ENCODE measurements at regions not wholly inside any gene's neighbourhood (a gene's known extent, or its start where the extent isn't known, plus 50 kb on each side); places are given as distances from the start of the nearest gene placed in this dataset.

DNA sequence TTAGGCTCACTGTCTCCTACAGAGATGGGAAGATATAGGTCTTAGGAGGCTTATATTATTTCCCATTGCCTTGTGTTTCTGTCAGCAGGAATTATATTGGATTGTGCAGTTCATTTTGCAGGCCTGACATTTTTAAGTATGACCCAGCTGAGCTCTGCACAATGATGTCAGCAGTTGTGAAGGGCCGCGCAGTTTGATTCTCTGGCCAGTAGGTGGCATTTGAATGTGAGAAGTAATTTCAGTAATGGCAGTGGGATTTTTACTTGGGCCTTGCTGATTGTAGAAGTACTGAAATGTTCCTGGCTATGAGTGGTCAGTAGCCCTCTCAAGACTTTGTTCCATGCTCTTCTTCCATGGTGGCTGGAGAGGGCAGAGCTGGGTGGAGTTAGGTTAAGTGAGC lies 247.2 kb upstream of the MTMR8 start (continued):
- TF ChIP-seq, protein P1, sequence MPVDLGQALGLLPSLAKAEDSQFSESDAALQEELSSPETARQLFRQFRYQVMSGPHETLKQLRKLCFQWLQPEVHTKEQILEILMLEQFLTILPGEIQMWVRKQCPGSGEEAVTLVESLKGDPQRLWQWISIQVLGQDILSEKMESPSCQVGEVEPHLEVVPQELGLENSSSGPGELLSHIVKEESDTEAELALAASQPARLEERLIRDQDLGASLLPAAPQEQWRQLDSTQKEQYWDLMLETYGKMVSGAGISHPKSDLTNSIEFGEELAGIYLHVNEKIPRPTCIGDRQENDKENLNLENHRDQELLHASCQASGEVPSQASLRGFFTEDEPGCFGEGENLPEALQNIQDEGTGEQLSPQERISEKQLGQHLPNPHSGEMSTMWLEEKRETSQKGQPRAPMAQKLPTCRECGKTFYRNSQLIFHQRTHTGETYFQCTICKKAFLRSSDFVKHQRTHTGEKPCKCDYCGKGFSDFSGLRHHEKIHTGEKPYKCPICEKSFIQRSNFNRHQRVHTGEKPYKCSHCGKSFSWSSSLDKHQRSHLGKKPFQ (tag by site-specific recombination; IDR thresholded peaks at IDR 0.05), result no peak
- no peak for TF ChIP-seq ZNF214 (tag by site-specific recombination; IDR thresholded peaks at IDR 0.05; ENCODE audit: borderline replicate concordance)
